ENCODE measurements at regions not wholly inside any gene's neighbourhood (a gene's known extent, or its start where the extent isn't known, plus 50 kb on each side); places are given as distances from the start of the nearest gene placed in this dataset.

DNA sequence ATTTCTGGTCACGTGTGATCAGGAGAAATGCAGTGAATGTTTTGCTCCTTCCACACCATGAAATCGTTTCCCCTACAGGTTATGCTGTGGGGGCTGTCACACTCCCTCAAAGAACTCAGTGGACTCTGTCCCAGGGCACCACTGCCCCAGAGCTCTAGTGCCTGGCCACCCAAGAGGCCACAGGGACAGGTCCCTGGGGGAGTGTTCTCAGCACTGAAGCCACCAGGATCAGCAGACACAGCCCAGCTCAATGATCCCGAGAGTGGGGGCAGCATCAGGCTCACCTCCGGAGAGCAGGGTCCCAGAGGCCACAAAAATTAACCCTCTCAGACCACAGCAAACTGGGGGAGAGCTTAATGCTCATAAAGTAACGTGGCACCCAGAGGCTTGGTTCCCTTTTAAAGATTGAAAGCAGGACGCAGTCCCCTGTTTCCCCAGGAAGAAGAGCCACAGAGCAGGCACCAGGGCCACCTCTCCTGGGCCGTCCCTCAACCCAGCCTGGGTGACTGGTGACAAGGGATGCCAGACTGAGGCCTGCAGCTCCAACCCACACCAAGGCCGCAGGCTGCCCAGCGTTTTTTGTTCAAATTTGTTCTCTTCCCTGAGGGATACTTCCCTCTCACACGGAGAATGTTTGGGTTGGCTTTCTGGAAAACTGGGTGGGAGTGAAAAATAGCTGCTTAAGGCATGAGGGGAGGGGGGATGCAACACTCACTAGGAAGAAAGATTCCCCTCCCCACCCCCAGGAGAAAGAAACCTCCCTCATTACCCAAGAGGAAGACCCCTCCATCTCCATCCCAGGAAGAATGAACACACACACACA lies 123.3 kb upstream of the IGF1R start:
- TF ChIP-seq, protein P1, sequence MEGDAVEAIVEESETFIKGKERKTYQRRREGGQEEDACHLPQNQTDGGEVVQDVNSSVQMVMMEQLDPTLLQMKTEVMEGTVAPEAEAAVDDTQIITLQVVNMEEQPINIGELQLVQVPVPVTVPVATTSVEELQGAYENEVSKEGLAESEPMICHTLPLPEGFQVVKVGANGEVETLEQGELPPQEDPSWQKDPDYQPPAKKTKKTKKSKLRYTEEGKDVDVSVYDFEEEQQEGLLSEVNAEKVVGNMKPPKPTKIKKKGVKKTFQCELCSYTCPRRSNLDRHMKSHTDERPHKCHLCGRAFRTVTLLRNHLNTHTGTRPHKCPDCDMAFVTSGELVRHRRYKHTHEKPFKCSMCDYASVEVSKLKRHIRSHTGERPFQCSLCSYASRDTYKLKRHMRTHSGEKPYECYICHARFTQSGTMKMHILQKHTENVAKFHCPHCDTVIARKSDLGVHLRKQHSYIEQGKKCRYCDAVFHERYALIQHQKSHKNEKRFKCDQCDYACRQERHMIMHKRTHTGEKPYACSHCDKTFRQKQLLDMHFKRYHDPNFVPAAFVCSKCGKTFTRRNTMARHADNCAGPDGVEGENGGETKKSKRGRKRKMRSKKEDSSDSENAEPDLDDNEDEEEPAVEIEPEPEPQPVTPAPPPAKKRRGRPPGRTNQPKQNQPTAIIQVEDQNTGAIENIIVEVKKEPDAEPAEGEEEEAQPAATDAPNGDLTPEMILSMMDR (IDR thresholded peaks at IDR 0.05; ENCODE audit: low read depth, low read length) = no peak
- TF ChIP-seq POLR2A (IDR thresholded peaks at IDR 0.05; ENCODE audit: extremely low read depth, insufficient read length) = no peak
- no peak for TF ChIP-seq MYC (IDR thresholded peaks at IDR 0.05; ENCODE audit: low read depth, low read length)
- TF ChIP-seq, protein P2, sequence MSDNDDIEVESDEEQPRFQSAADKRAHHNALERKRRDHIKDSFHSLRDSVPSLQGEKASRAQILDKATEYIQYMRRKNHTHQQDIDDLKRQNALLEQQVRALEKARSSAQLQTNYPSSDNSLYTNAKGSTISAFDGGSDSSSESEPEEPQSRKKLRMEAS (IDR thresholded peaks at IDR 0.05; ENCODE audit: low read depth, low read length) = no peak

DNA sequence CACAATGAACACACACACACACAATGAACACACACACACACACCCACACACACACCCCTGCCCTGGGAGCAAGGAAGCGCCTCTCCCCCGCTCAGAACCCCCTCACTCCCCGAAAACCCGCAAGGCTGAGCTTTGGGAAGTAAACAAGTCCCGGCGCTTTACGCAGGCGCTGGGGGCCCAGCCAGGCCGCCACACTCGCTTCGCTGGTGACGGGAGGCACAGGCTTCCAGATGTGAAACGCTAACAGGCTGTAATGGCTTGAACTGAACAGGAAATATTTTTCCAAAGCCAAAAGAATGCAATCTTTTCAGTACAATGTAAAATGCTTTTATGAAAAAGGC lies 122.7 kb upstream of the IGF1R start:
- H3K4me3 ChIP-seq (ENCODE audit: low read depth, low read length) = no peak overlapping the region
- DNase-seq (ENCODE audit: low read depth) = no peak
- TF ChIP-seq, protein P1 (IDR thresholded peaks at IDR 0.05; ENCODE audit: low read depth, low read length) = no peak
- TF ChIP-seq MYC (IDR thresholded peaks at IDR 0.05; ENCODE audit: low read depth, low read length) (no peak), POLR2A (IDR thresholded peaks at IDR 0.05; ENCODE audit: extremely low read depth, insufficient read length) (no peak)
- TF ChIP-seq, protein P2 (IDR thresholded peaks at IDR 0.05; ENCODE audit: low read depth, low read length) = no peak

More for the DNA sequence above, 123.3 kb upstream of the IGF1R start:
- no peak overlapping the region for H3K4me3 ChIP-seq (ENCODE audit: low read depth, low read length)
- no peak for DNase-seq (ENCODE audit: low read depth)

DNA sequence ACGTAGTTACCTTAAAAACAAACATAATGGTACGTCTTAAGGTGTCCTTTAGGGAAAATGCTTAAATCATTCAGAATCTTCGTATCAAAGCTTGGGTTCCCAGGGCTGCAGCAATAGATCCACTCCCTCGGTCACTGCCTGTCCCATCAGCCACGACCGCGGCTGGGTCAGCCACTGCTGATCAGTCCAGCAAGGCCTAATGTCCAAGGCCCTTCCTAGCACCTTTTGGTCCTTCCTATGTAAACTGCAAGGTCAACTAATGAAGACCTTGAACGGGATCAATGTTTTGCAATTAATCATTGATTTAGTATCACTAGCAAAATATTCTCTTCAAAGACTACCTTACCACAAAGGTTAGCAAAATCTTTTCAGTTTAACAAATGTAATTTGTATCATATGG lies 122.2 kb upstream of the IGF1R start:
- H3K4me3 ChIP-seq (ENCODE audit: low read depth, low read length) = no peak overlapping the region
- TF ChIP-seq, protein P2 (IDR thresholded peaks at IDR 0.05; ENCODE audit: low read depth, low read length) = no peak
- TF ChIP-seq MYC (IDR thresholded peaks at IDR 0.05; ENCODE audit: low read depth, low read length) = no peak
- TF ChIP-seq POLR2A (IDR thresholded peaks at IDR 0.05; ENCODE audit: extremely low read depth, insufficient read length) = no peak
- TF ChIP-seq, protein P1 (IDR thresholded peaks at IDR 0.05; ENCODE audit: low read depth, low read length) = no peak

DNA sequence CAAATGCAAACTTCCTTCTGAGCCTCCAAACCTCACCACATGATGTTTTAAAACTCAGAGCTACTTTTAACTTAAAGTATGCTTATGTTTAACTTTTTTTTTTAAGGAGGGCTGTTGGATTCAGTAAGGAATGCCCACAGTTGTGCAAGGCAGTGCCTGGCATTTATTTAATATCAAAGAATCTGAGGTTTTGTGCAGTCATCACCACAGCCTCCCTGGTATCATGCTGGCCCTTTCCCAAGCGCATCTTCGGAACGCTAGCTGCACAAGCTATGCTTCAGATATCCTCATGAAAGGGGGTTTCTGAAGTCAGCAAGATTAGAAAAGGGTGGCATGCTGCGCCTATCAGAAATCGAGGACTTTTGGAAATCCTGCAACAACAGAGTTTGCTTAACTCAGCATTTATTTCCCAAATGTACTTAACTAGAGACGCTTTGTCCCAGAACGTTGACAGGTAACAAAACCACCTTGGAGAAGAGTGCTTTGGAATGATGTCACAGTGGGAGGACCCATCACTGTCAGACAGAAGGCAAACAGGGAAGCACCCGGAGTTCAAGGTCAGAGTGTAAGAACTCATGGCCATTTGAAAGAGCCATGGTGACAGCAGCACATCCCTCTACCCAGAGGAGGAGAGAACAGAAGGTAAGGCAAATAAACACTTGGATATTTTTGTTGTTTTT lies 120.2 kb upstream of the IGF1R start:
- no peak for DNase-seq (ENCODE audit: low read depth)
- TF ChIP-seq, protein P1 (IDR thresholded peaks at IDR 0.05; ENCODE audit: low read depth, low read length) = no peak
- TF ChIP-seq, protein P2 (IDR thresholded peaks at IDR 0.05; ENCODE audit: low read depth, low read length) = no peak
- TF ChIP-seq MYC (IDR thresholded peaks at IDR 0.05; ENCODE audit: low read depth, low read length) (no peak), POLR2A (IDR thresholded peaks at IDR 0.05; ENCODE audit: extremely low read depth, insufficient read length) (no peak)
- H3K4me3 ChIP-seq (ENCODE audit: low read depth, low read length) = no peak overlapping the region

More for the DNA sequence above, 122.2 kb upstream of the IGF1R start:
- DNase-seq (ENCODE audit: low read depth) = no peak

DNA sequence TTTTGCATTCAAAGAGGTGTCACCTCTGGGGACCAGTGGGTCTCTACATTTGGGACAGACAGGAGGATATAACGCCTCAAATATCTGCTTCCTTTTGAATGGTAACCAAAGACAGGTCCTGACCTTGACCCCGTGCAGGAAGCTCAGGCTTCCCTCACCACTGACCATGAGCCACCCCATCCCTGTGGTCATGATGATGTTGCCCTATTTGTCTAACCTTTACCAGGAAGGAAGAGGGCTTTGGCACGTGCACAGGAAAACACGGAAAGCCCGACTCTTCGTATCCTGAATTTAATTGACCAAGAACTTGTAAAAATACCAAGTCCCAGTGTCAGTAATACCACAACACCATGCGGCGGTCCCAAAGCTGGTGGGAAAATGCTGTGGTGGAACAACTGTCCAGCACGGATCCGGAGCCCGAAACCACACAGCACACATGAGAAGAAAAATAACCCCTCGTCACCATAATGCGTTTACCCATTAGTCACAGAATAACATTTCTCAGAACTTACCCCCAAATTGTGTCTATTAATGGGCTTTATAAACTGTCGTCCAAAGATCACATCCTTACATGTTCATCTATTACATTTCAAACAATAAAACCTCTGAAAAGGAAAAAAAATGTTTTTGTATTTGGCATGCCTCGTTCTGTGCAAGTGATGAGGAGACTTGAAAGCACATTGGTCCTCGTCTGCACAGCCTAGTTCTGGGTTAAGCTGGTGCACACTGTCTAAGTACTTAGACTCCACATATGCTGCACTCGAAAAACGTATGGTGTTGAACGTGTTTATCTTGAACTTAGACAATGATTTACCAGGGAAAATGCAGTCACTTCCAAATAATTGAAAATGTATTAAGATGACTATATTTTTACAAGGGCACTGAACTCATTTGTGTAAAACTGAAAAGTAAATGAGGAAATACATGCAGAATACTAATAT lies 118.9 kb upstream of the IGF1R start:
- no peak overlapping the region for H3K4me3 ChIP-seq (ENCODE audit: low read depth, low read length)
- TF ChIP-seq, protein P1 (IDR thresholded peaks at IDR 0.05; ENCODE audit: low read depth, low read length) = no peak
- TF ChIP-seq, protein P2 (IDR thresholded peaks at IDR 0.05; ENCODE audit: low read depth, low read length) = no peak
- TF ChIP-seq POLR2A (IDR thresholded peaks at IDR 0.05; ENCODE audit: extremely low read depth, insufficient read length) = no peak

More for the DNA sequence above, 118.9 kb upstream of the IGF1R start:
- DNase-seq (ENCODE audit: low read depth) = no peak

All from NB4 (cell line).